ENCODE measurements at regions not wholly inside any gene's neighbourhood (a gene's known extent, or its start where the extent isn't known, plus 50 kb on each side); places are given as distances from the start of the nearest gene placed in this dataset.

GRCh38 chr5:121752149-121752548 is 99.5 kb upstream of the FTMT start:
- no peaks in the 10 kb centered on the region for H3K9me1 ChIP-seq (ENCODE audit: insufficient read depth, low read length)
- dilution Hi-C loops (cut with HindIII; ENCODE audit: low sequenced_read_pairs, unreplicated experiment) (no loop called here), in situ Hi-C loops (cut with MboI; ENCODE audit: low sequenced_read_pairs) (no loop called here), intact Hi-C loops (cut with micrococcal nuclease) (no loop called here)
- H2BK120ac ChIP-seq (ENCODE audit: low read depth, low read length), result no peak overlapping the region
- CTCF ChIA-PET, result interaction anchor here (0.7 kb wide), 2 partner anchors 338 to 1953 kb away, joined by 7 to 10 read pairs; no protein-coding TSS in a partner anchor
- H2BK20ac ChIP-seq (ENCODE audit: low read depth, low read length), result no peak overlapping the region
- no peak overlapping the region for H2BK15ac ChIP-seq (ENCODE audit: low read depth, low read length)
- H4K8ac ChIP-seq (ENCODE audit: low read depth in 2 of 2, low read length in 2 of 2), result no peak overlapping the region
- H4K91ac ChIP-seq (ENCODE audit: insufficient read depth, low read depth, low read length), result no peak overlapping the region
- no peak overlapping the region for H3K56ac ChIP-seq (ENCODE audit: extremely low read depth, insufficient read depth, low read length)
- no peaks in the 10 kb centered on the region for H3K9me3 ChIP-seq (ENCODE audit: control insufficient read depth, insufficient read depth, low read length)
- no peaks in the 10 kb centered on the region for H4K20me1 ChIP-seq (ENCODE audit: insufficient read depth, low read length)
- no peak overlapping the region for H3K23ac ChIP-seq (ENCODE audit: low read depth, low read length)
- no peak overlapping the region for H2AFZ ChIP-seq (replicated peaks; ENCODE audit: low read length, poor library complexity)
- H2AK5ac ChIP-seq (ENCODE audit: low read depth, low read length), result no peak overlapping the region
- no peaks in the 10 kb centered on the region for H3K79me1 ChIP-seq (ENCODE audit: low read depth in 1 of 2, low read length in 2 of 2)
- no peak for DNase-seq
- H3K27me3 ChIP-seq (ENCODE audit: control insufficient read depth, insufficient read depth, low read length), result no peaks in the 10 kb centered on the region
- WGBS, 2 experiments (ENCODE audit: extremely low coverage in 2 of 2, insufficient read length in 1 of 2), result no CpG with 5 or more reads among the region's 1 CpG
- no peak overlapping the region for H3K4ac ChIP-seq (ENCODE audit: low read depth, low read length)
- TF ChIP-seq NFE2L2 (IDR thresholded peaks at IDR 0.05; ENCODE audit: low read depth, low read length), result no peak
- TF ChIP-seq POLR2A (IDR thresholded peaks at IDR 0.05; ENCODE audit: low read depth, low read length), result no peak
- TF ChIP-seq SMC3 (IDR thresholded peaks at IDR 0.05; ENCODE audit: low read depth, low read length), result no peak
- TF ChIP-seq USF2 (IDR thresholded peaks at IDR 0.05; ENCODE audit: low read depth, low read length), result no peak
- no peak for TF ChIP-seq MXI1 (IDR thresholded peaks at IDR 0.05; ENCODE audit: borderline replicate concordance, low read depth, low read length)
- TF ChIP-seq CTCF (conservative IDR thresholded peaks at IDR 0.05; ENCODE audit: low read depth, low read length), result no peak
- no peak for TF ChIP-seq FOS (IDR thresholded peaks at IDR 0.05; ENCODE audit: low read depth, low read length)
- TF ChIP-seq ELK1 (IDR thresholded peaks at IDR 0.05; ENCODE audit: borderline replicate concordance, low read depth, low read length), result no peak
- no peak for ATAC-seq (ENCODE audit: low read depth)
- no peak overlapping the region for H3K4me2 ChIP-seq (ENCODE audit: low read depth, low read length)
- no peak overlapping the region for H3K9ac ChIP-seq (ENCODE audit: low read depth, low read length)
- no peak overlapping the region for H2AK9ac ChIP-seq (replicated peaks; ENCODE audit: low read depth, low read length, poor library complexity)
- POLR2A ChIA-PET (ENCODE audit: unreplicated experiment), result no interaction called here
- no peak overlapping the region for H2BK5ac ChIP-seq (ENCODE audit: low read depth, low read length, poor library complexity, severe bottlenecking)
- H3K36me3 ChIP-seq (ENCODE audit: control insufficient read depth, insufficient read depth, low read length), result no peaks in the 10 kb centered on the region
- H3K18ac ChIP-seq (ENCODE audit: low read depth, low read length), result no peak overlapping the region
- no peak overlapping the region for H3K27ac ChIP-seq (ENCODE audit: insufficient read depth, low read length)
- H3K4me1 ChIP-seq (ENCODE audit: control insufficient read depth, insufficient read depth, low read length), result no peaks in the 10 kb centered on the region
- no peak overlapping the region for H4K5ac ChIP-seq (ENCODE audit: low read depth, low read length)
- H3K4me3 ChIP-seq (ENCODE audit: insufficient read depth, low read depth, low read length), result no peak overlapping the region
- H3K14ac ChIP-seq (replicated peaks; ENCODE audit: low read depth, low read length), result no peak overlapping the region
- BruUV-seq (replicated peaks), result no TSS peak

Data from IMR-90 (cell line).